GM23338 (cell line): ENCODE measurements at regions not wholly inside any gene's neighbourhood (a gene's known extent, or its start where the extent isn't known, plus 50 kb on each side); places are given as distances from the start of the nearest gene placed in this dataset.

Experiments used
- ATAC-seq: fragments of 200-7000 bp; cut with Tn5 transposase; 3 replicates; pipeline ENCODE4 v1.9.1; 2020
- DNase-seq: peaks from one replicate; pipeline ENCODE4 v3.0.0-alpha.2; 2015; ENCODE audit warnings: low spot score
- H2AFZ ChIP-seq: fragments of 200-600 bp; sonication (generic); 2 replicates; pipeline ENCODE4 v1.8.0; 2016; ENCODE audit warnings: antibody characterized with exemption, mild to moderate bottlenecking, moderate library complexity
- H3F3A ChIP-seq: fragments of 200-600 bp; sonication (generic); replicated peaks from 2 replicates; pipeline ENCODE4 v1.8.0; 2017; ENCODE audit warnings: antibody characterized with exemption, mixed run types, low read depth
- H3K27ac ChIP-seq: fragments of 200-600 bp; sonication (generic); 2 replicates; pipeline ENCODE4 v1.6.1; 2016; ENCODE audit warnings: low read depth
- H3K27me3 ChIP-seq: fragments of 200-600 bp; sonication (generic); 2 replicates; pipeline ENCODE4 v1.8.0; 2016; ENCODE audit warnings: mild to moderate bottlenecking, mixed run types, moderate library complexity; ENCODE audit not compliant: insufficient read depth
- H3K36me3 ChIP-seq: fragments of 200-600 bp; sonication (generic); 2 replicates; pipeline ENCODE4 v1.8.0; 2016; ENCODE audit warnings: mild to moderate bottlenecking; ENCODE audit not compliant: insufficient read depth
- H3K4me1 ChIP-seq: fragments of 200-600 bp; sonication (generic); 2 replicates; pipeline ENCODE4 v1.8.0; 2016; ENCODE audit warnings: mild to moderate bottlenecking, moderate library complexity; ENCODE audit not compliant: insufficient read depth
- H3K4me2 ChIP-seq: fragments of 200-600 bp; sonication (generic); 2 replicates; pipeline ENCODE4 v1.7.1; 2017; ENCODE audit warnings: mixed run types
- H3K4me3 ChIP-seq: fragments of 200-600 bp; sonication (generic); 2 replicates; pipeline ENCODE4 v1.6.1; 2016; ENCODE audit warnings: mixed run types
- H3K79me2 ChIP-seq: fragments of 200-600 bp; sonication (generic); replicated peaks from 2 replicates; pipeline ENCODE4 v1.8.0; 2017; ENCODE audit warnings: mild to moderate bottlenecking; ENCODE audit not compliant: insufficient read depth
- H3K9me2 ChIP-seq: fragments of 200-600 bp; sonication (generic); 2 replicates; pipeline ENCODE4 v1.8.0; 2017; ENCODE audit not compliant: insufficient read depth
- H4K20me1 ChIP-seq: fragments of 200-600 bp; sonication (generic); replicated peaks from 2 replicates; pipeline ENCODE4 v1.8.0; 2017; ENCODE audit warnings: mild to moderate bottlenecking; ENCODE audit not compliant: insufficient read depth
- H3K27ac Mint-ChIP-seq: 2 replicates; pipeline ENCODE4 v1.8.0; 2020; ENCODE audit warnings: inconsistent platforms, mild to moderate bottlenecking, moderate library complexity, mixed read lengths
- H3K27me3 Mint-ChIP-seq: 3 replicates; pipeline ENCODE4 v1.8.0; 2022; ENCODE audit warnings: low read depth, mild to moderate bottlenecking, moderate library complexity, mixed read lengths, inconsistent platforms; ENCODE audit not compliant: insufficient read depth, poor library complexity
- H3K36me3 Mint-ChIP-seq: 3 replicates; pipeline ENCODE4 v1.8.0; 2021; ENCODE audit warnings: low read depth, mild to moderate bottlenecking, inconsistent platforms, moderate library complexity, mixed read lengths
- H3K4me1 Mint-ChIP-seq: 3 replicates; pipeline ENCODE4 v1.8.0; 2020; ENCODE audit warnings: mild to moderate bottlenecking, inconsistent platforms, mixed read lengths
- H3K4me3 Mint-ChIP-seq: 3 replicates; pipeline ENCODE4 v1.8.0; 2021; ENCODE audit warnings: moderate library complexity, mild to moderate bottlenecking, inconsistent platforms, mixed read lengths
- H3K9me3 Mint-ChIP-seq: 3 replicates; pipeline ENCODE4 v1.8.0; 2020; ENCODE audit warnings: moderate library complexity, mild to moderate bottlenecking, inconsistent platforms, mixed read lengths
- CREB1 ChIP-seq: fragments of 250-450 bp; sonication (Bioruptor Pico); IDR thresholded peaks from 2 replicates; pipeline ENCODE4 v1.5.0; 2020; ENCODE audit warnings: low read depth, mild to moderate bottlenecking, moderate library complexity
- JUNB ChIP-seq: IDR thresholded peaks from one replicate; pipeline ENCODE4 v1.6.1; 2016; ENCODE audit warnings: antibody characterized with exemption; ENCODE audit not compliant: unreplicated experiment
- NANOG ChIP-seq: IDR thresholded peaks from 2 replicates; pipeline ENCODE4 v1.6.1; 2016; ENCODE audit warnings: antibody characterized with exemption, borderline replicate concordance
- STAT1 ChIP-seq: IDR thresholded peaks from one replicate; pipeline ENCODE4 v1.6.1; 2016; ENCODE audit warnings: antibody characterized with exemption; ENCODE audit not compliant: unreplicated experiment
- ZNF114 ChIP-seq: fragments of 250-450 bp; sonication (Bioruptor Pico); IDR thresholded peaks from 2 replicates; pipeline ENCODE4 v1.5.0; 2020; ENCODE audit warnings: mild to moderate bottlenecking, moderate library complexity
- TF ChIP-seq, protein P1 (sequence below), 2 experiments: fragments of 200-600 bp in 1 of 2; sonication (generic) in 1 of 2; conservative IDR thresholded peaks; 2 replicates each; pipeline versions ENCODE4 v1.5.1 to v1.6.1; 2016 to 2017; ENCODE audit warnings: antibody characterized with exemption in 2 of 2, low read depth in 2 of 2, mild to moderate bottlenecking in 2 of 2, moderate library complexity in 1 of 2
- TF ChIP-seq, protein P2 (sequence below): fragments of 250-450 bp; sonication (Bioruptor Pico); IDR thresholded peaks from 2 replicates; pipeline ENCODE4 v1.5.0; 2020; ENCODE audit warnings: mild to moderate bottlenecking, moderate library complexity

DNA sequence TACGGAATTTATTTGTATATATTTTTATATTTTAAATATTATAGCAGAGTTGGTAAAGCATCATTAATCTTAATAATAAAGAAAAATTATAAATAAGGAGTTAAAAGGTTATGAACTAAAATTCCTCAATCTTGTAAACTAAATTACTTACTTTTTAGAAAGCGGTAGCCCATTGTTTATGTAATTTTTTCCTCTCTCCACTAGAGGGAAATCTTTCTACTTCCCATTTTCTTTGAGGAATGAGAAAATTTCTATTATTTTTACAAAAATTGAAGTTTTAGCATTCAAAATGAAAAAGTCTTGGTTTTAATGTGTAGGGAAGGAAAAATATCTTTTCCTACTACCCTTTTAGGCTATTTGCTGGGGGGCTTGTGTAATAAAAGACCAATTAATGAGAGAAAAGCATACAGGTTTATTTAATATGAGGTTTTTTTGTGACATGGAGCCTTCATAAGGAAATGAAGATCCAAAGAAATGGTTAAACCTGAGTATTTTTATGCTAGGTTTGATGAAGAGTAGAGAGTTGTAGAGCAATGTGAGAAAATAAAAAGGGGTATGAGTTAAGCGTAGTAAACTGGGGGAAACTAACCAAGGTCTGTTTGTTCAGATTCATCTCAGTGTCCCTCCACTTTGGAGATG, 68.7 kb upstream of the ADAD1 start:
- no peak overlapping the region for H3K4me3 ChIP-seq
- Mint-ChIP-seq H3K4me3 (no peak overlapping the region), H3K9me3 (no peaks in the 10 kb centered on the region), H3K4me1 (no peaks in the 10 kb centered on the region), H3K36me3 (no peaks in the 10 kb centered on the region), H3K27me3 (peaks cover 2% of the 10 kb centered on the region), H3K27ac (no peak overlapping the region)
- TF ChIP-seq NANOG: no peak
- TF ChIP-seq, protein P1, sequence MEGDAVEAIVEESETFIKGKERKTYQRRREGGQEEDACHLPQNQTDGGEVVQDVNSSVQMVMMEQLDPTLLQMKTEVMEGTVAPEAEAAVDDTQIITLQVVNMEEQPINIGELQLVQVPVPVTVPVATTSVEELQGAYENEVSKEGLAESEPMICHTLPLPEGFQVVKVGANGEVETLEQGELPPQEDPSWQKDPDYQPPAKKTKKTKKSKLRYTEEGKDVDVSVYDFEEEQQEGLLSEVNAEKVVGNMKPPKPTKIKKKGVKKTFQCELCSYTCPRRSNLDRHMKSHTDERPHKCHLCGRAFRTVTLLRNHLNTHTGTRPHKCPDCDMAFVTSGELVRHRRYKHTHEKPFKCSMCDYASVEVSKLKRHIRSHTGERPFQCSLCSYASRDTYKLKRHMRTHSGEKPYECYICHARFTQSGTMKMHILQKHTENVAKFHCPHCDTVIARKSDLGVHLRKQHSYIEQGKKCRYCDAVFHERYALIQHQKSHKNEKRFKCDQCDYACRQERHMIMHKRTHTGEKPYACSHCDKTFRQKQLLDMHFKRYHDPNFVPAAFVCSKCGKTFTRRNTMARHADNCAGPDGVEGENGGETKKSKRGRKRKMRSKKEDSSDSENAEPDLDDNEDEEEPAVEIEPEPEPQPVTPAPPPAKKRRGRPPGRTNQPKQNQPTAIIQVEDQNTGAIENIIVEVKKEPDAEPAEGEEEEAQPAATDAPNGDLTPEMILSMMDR (conservative IDR thresholded peaks at IDR 0.05; ENCODE audit: low read depth in 2 of 2): peak in 1 of 2 experiments; percentile 64; a peak in 3 of 4 replicates
- TF ChIP-seq JUNB: no peak
- TF ChIP-seq ZNF114 (CRISPR knock-in tag): no peak
- TF ChIP-seq, protein P2, sequence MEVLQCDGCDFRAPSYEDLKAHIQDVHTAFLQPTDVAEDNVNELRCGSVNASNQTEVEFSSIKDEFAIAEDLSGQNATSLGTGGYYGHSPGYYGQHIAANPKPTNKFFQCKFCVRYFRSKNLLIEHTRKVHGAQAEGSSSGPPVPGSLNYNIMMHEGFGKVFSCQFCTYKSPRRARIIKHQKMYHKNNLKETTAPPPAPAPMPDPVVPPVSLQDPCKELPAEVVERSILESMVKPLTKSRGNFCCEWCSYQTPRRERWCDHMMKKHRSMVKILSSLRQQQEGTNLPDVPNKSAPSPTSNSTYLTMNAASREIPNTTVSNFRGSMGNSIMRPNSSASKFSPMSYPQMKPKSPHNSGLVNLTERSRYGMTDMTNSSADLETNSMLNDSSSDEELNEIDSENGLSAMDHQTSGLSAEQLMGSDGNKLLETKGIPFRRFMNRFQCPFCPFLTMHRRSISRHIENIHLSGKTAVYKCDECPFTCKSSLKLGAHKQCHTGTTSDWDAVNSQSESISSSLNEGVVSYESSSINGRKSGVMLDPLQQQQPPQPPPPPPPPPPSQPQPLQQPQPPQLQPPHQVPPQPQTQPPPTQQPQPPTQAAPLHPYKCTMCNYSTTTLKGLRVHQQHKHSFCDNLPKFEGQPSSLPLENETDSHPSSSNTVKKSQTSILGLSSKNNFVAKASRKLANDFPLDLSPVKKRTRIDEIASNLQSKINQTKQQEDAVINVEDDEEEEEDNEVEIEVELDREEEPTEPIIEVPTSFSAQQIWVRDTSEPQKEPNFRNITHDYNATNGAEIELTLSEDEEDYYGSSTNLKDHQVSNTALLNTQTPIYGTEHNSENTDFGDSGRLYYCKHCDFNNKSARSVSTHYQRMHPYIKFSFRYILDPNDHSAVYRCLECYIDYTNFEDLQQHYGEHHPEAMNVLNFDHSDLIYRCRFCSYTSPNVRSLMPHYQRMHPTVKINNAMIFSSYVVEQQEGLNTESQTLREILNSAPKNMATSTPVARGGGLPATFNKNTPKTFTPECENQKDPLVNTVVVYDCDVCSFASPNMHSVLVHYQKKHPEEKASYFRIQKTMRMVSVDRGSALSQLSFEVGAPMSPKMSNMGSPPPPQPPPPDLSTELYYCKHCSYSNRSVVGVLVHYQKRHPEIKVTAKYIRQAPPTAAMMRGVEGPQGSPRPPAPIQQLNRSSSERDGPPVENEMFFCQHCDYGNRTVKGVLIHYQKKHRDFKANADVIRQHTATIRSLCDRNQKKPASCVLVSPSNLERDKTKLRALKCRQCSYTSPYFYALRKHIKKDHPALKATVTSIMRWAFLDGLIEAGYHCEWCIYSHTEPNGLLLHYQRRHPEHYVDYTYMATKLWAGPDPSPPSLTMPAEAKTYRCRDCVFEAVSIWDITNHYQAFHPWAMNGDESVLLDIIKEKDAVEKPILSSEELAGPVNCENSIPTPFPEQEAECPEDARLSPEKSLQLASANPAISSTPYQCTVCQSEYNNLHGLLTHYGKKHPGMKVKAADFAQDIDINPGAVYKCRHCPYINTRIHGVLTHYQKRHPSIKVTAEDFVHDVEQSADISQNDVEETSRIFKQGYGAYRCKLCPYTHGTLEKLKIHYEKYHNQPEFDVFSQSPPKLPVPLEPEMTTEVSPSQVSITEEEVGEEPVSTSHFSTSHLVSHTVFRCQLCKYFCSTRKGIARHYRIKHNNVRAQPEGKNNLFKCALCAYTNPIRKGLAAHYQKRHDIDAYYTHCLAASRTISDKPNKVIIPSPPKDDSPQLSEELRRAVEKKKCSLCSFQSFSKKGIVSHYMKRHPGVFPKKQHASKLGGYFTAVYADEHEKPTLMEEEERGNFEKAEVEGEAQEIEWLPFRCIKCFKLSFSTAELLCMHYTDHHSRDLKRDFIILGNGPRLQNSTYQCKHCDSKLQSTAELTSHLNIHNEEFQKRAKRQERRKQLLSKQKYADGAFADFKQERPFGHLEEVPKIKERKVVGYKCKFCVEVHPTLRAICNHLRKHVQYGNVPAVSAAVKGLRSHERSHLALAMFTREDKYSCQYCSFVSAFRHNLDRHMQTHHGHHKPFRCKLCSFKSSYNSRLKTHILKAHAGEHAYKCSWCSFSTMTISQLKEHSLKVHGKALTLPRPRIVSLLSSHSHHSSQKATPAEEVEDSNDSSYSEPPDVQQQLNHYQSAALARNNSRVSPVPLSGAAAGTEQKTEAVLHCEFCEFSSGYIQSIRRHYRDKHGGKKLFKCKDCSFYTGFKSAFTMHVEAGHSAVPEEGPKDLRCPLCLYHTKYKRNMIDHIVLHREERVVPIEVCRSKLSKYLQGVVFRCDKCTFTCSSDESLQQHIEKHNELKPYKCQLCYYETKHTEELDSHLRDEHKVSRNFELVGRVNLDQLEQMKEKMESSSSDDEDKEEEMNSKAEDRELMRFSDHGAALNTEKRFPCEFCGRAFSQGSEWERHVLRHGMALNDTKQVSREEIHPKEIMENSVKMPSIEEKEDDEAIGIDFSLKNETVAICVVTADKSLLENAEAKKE (CRISPR knock-in tag): no peak
- no peak for TF ChIP-seq STAT1
- TF ChIP-seq CREB1 (CRISPR knock-in tag): no peak
- no peak overlapping the region for H2AFZ ChIP-seq
- no peak for ATAC-seq
- DNase-seq: peak; percentile 37
- H3K79me2 ChIP-seq: no peaks in the 10 kb centered on the region
- no peaks in the 10 kb centered on the region for H4K20me1 ChIP-seq
- no peaks in the 10 kb centered on the region for H3K36me3 ChIP-seq
- no peaks in the 10 kb centered on the region for H3K27me3 ChIP-seq
- H3F3A ChIP-seq: no peaks in the 10 kb centered on the region
- H3K4me2 ChIP-seq: no peak overlapping the region
- H3K9me2 ChIP-seq: no peaks in the 10 kb centered on the region
- H3K27ac ChIP-seq: no peak overlapping the region
- no peaks in the 10 kb centered on the region for H3K4me1 ChIP-seq
